ENCODE measurements at regions not wholly inside any gene's neighbourhood (a gene's known extent, or its start where the extent isn't known, plus 50 kb on each side); places are given as distances from the start of the nearest gene placed in this dataset.

DNA sequence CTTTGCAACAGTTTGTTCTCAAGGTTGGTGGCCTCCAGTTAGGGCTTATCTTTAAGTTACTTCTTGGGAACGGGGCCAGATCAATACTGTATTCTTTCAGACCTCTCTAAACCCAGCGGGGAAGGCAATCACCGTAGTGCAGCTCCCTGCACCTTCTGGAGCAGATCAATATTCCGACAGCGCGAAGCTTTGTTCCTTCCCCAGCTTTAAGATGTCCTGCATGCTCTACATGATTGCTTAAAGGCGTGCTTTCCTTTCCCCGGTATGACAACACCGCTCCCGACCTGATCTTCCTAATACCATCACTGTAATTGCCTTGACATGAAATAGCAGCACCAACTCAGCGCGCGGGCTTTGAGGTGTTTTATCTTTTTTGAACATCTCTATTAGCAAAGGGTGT, 755.2 kb downstream of the NR2F2 start:
- Histone ChIP-seq H3K27me3 (ENCODE audit: insufficient read depth, insufficient read length) (no peaks in the 10 kb centered on the region), H3K4me3 (ENCODE audit: insufficient read length, low read depth) (no peak overlapping the region), H3K9ac (ENCODE audit: insufficient read length, low read depth) (no peak overlapping the region), H3K9me3 (ENCODE audit: insufficient read depth, low read length) (no peaks in the 10 kb centered on the region), H3K36me3 (ENCODE audit: insufficient read depth, insufficient read length, low read length) (no peaks in the 10 kb centered on the region), H3K4me1 (ENCODE audit: insufficient read depth, insufficient read length) (no peaks in the 10 kb centered on the region)
- DNase-seq (ENCODE audit: low read depth, low spot score): no peak
- TF ChIP-seq YY1 (IDR thresholded peaks at IDR 0.05; ENCODE audit: insufficient read depth, insufficient read length) (no peak), ZNF274 (IDR thresholded peaks at IDR 0.05; ENCODE audit: low read depth, low read length) (no peak), SUZ12 (IDR thresholded peaks at IDR 0.05; ENCODE audit: extremely low read depth, insufficient read depth, insufficient read length) (no peak)

DNA sequence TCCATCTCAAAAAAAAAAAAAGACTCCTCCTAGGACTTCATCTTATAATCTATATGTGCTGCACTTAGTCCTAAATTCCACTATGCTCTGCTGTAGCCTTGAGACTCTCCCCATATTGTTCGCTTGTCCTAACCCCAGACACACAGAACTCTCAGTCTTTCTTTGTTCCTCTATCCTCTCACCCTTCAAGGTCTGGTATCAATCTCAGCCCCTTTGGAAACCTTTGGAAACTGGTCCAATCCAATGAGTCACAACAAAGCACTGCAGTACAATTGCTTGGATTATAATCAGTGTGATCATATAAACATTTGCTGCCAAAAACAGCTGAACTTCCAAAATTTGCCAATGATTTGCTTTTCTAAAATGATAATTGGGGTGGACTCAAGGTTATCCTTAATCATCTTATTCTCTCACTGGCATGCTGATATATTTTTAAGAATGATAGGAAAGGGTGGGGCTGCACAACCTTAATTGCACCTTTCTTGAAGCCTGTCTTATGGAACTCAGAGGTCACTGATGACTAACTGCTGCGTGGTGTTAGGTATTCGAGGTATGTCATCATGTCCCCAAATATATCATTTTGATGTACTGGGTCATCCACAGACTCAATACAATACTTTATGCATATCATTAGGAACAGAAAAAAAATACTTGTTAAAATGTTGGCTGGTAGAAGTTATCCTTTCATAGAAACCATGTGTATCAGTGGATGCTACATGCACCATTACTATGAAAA, 756.7 kb downstream of the NR2F2 start:
- no peaks in the 10 kb centered on the region for H3K9me3 ChIP-seq (ENCODE audit: insufficient read depth, low read length)
- H3K4me3 ChIP-seq (ENCODE audit: insufficient read length, low read depth): no peak overlapping the region
- H3K36me3 ChIP-seq (ENCODE audit: insufficient read depth, insufficient read length, low read length): no peaks in the 10 kb centered on the region
- no peaks in the 10 kb centered on the region for H3K27me3 ChIP-seq (ENCODE audit: insufficient read depth, insufficient read length)
- no peak for DNase-seq (ENCODE audit: low read depth, low spot score)
- no peaks in the 10 kb centered on the region for H3K4me1 ChIP-seq (ENCODE audit: insufficient read depth, insufficient read length)
- no peak overlapping the region for H3K9ac ChIP-seq (ENCODE audit: insufficient read length, low read depth)
- TF ChIP-seq ZNF274 (IDR thresholded peaks at IDR 0.05; ENCODE audit: low read depth, low read length) (no peak), SUZ12 (IDR thresholded peaks at IDR 0.05; ENCODE audit: extremely low read depth, insufficient read depth, insufficient read length) (no peak), YY1 (IDR thresholded peaks at IDR 0.05; ENCODE audit: insufficient read depth, insufficient read length) (no peak)

DNA sequence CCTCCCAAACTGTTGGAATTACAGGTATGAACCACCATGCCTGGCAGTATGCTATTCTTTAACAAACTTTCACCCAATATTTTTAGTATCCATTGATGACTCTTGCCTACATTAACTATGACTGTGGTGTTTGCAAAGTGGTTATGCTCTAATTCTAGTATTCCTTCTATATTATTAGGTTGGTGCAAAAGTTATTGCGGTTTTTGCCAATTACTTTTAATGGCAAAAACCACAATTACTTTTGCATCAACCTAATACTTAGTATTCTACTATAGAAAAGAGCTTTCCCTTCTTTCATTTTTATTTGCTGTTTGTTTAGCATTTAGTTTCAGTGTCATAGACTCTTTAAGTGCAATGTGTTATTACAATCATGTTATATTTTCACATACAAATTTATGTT, 760.6 kb downstream of the NR2F2 start:
- Histone ChIP-seq H3K27me3 (ENCODE audit: insufficient read depth, insufficient read length) (no peaks in the 10 kb centered on the region), H3K4me3 (ENCODE audit: insufficient read length, low read depth) (no peak overlapping the region), H3K9ac (ENCODE audit: insufficient read length, low read depth) (no peak overlapping the region), H3K4me1 (ENCODE audit: insufficient read depth, insufficient read length) (no peaks in the 10 kb centered on the region), H3K36me3 (ENCODE audit: insufficient read depth, insufficient read length, low read length) (no peaks in the 10 kb centered on the region), H3K9me3 (ENCODE audit: insufficient read depth, low read length) (no peaks in the 10 kb centered on the region)
- TF ChIP-seq SUZ12 (IDR thresholded peaks at IDR 0.05; ENCODE audit: extremely low read depth, insufficient read depth, insufficient read length) (no peak), YY1 (IDR thresholded peaks at IDR 0.05; ENCODE audit: insufficient read depth, insufficient read length) (no peak), ZNF274 (IDR thresholded peaks at IDR 0.05; ENCODE audit: low read depth, low read length) (no peak)
- no peak for DNase-seq (ENCODE audit: low read depth, low spot score)

DNA sequence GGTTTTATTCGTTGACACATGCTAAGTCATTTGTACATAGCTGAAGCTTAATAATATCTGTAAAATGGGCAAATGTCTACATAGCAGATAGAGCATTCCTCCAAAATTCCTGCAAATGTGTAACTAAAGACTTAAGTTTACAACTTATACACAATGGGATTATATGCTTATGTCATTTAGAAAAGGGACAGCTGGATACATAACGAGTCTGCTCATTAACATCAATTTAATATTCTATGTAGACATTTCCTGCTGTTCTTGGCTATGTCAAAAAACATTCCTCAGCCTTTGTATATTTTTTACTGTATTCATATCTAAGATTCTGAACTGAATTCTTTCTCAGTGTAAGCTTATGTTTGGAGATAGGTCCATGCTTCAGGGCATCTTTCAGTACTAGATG, 762.2 kb downstream of the NR2F2 start:
- Histone ChIP-seq H3K27me3 (ENCODE audit: insufficient read depth, insufficient read length) (no peaks in the 10 kb centered on the region), H3K9me3 (ENCODE audit: insufficient read depth, low read length) (no peaks in the 10 kb centered on the region), H3K36me3 (ENCODE audit: insufficient read depth, insufficient read length, low read length) (no peaks in the 10 kb centered on the region), H3K9ac (ENCODE audit: insufficient read length, low read depth) (no peak overlapping the region), H3K4me3 (ENCODE audit: insufficient read length, low read depth) (no peak overlapping the region), H3K4me1 (ENCODE audit: insufficient read depth, insufficient read length) (no peaks in the 10 kb centered on the region)
- TF ChIP-seq YY1 (IDR thresholded peaks at IDR 0.05; ENCODE audit: insufficient read depth, insufficient read length) (no peak), ZNF274 (IDR thresholded peaks at IDR 0.05; ENCODE audit: low read depth, low read length) (no peak), SUZ12 (IDR thresholded peaks at IDR 0.05; ENCODE audit: extremely low read depth, insufficient read depth, insufficient read length) (no peak)
- DNase-seq (ENCODE audit: low read depth, low spot score): no peak

DNA sequence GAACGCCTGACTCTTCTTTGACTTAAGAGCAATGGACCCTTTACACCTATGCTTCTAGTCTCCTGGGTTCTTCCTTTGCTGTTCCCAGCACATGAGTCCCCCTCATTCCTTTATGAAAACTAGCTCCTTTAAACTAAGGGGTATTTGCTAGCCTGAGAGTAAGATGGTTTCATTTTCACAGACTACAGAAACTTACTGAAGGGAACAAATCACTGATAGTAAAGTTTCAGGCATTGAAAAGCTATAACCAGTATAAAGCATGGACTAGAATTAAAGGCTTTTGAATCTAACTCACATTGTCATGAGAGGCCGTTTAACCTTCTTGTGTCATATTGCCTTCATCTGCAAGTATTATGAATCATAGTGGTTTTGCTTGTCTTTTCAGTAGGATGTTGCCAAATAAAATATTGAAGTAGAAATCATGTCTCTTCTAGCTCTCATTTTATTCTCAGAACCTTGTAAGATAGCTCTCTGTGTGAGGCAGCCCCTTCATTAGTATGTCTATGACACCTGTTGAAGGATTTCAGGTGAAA, 765.9 kb downstream of the NR2F2 start:
- no peak for DNase-seq (ENCODE audit: low read depth, low spot score)
- H3K4me1 ChIP-seq (ENCODE audit: insufficient read depth, insufficient read length): no peaks in the 10 kb centered on the region
- no peak overlapping the region for H3K4me3 ChIP-seq (ENCODE audit: insufficient read length, low read depth)
- no peaks in the 10 kb centered on the region for H3K9me3 ChIP-seq (ENCODE audit: insufficient read depth, low read length)
- no peaks in the 10 kb centered on the region for H3K27me3 ChIP-seq (ENCODE audit: insufficient read depth, insufficient read length)
- no peaks in the 10 kb centered on the region for H3K36me3 ChIP-seq (ENCODE audit: insufficient read depth, insufficient read length, low read length)
- no peak overlapping the region for H3K9ac ChIP-seq (ENCODE audit: insufficient read length, low read depth)
- TF ChIP-seq SUZ12 (IDR thresholded peaks at IDR 0.05; ENCODE audit: extremely low read depth, insufficient read depth, insufficient read length) (no peak), YY1 (IDR thresholded peaks at IDR 0.05; ENCODE audit: insufficient read depth, insufficient read length) (no peak), ZNF274 (IDR thresholded peaks at IDR 0.05; ENCODE audit: low read depth, low read length) (no peak)

DNA sequence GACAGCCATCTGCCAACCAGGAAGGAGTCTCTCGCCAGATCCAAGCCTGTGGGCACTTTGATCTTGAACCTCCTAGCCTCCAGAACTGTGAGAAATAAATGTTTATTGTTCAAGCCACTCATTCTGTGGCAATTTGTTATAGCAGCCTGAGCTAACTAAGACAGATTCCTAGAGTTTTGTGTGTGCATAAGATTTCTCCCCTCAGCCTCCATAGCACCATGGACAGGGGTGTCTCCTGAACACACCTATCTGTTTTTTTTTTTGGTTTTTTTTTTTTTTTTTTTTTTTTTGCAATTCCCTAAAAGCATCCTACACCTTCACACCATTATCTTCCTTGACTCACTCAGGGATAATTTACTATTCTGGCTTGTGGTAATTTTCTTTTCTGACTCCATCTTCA, 768.5 kb downstream of the NR2F2 start:
- H3K27me3 ChIP-seq (ENCODE audit: insufficient read depth, insufficient read length): no peaks in the 10 kb centered on the region
- H3K4me1 ChIP-seq (ENCODE audit: insufficient read depth, insufficient read length): no peaks in the 10 kb centered on the region
- H3K4me3 ChIP-seq (ENCODE audit: insufficient read length, low read depth): no peak overlapping the region
- H3K36me3 ChIP-seq (ENCODE audit: insufficient read depth, insufficient read length, low read length): no peaks in the 10 kb centered on the region
- no peak overlapping the region for H3K9ac ChIP-seq (ENCODE audit: insufficient read length, low read depth)
- H3K9me3 ChIP-seq (ENCODE audit: insufficient read depth, low read length): no peaks in the 10 kb centered on the region
- TF ChIP-seq ZNF274 (IDR thresholded peaks at IDR 0.05; ENCODE audit: low read depth, low read length): no peak
- TF ChIP-seq SUZ12 (IDR thresholded peaks at IDR 0.05; ENCODE audit: extremely low read depth, insufficient read depth, insufficient read length): no peak
- no peak for TF ChIP-seq YY1 (IDR thresholded peaks at IDR 0.05; ENCODE audit: insufficient read depth, insufficient read length)
- no peak for DNase-seq (ENCODE audit: low read depth, low spot score)

DNA sequence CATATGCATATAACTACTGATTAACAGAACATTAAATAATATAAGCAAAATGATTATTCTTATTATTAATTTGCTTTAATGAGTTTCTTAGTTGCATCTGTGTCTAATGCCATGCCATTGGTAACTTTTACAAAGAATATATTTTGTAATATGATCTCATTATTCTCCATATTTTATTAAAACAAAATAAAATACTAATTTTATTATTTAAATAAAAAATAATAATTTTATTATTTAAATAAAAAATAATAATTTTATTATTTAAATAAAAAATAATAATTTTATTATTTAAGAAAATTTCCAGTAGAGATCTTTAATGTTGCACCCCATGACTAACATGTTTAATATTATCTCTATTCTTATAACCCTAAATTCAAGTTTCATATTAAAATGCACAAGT, 771.1 kb downstream of the NR2F2 start:
- no peak for DNase-seq (ENCODE audit: low read depth, low spot score)
- Histone ChIP-seq H3K4me3 (ENCODE audit: insufficient read length, low read depth) (no peak overlapping the region), H3K27me3 (ENCODE audit: insufficient read depth, insufficient read length) (no peaks in the 10 kb centered on the region), H3K4me1 (ENCODE audit: insufficient read depth, insufficient read length) (no peaks in the 10 kb centered on the region), H3K36me3 (ENCODE audit: insufficient read depth, insufficient read length, low read length) (no peaks in the 10 kb centered on the region), H3K9ac (ENCODE audit: insufficient read length, low read depth) (no peak overlapping the region), H3K9me3 (ENCODE audit: insufficient read depth, low read length) (no peaks in the 10 kb centered on the region)
- TF ChIP-seq SUZ12 (IDR thresholded peaks at IDR 0.05; ENCODE audit: extremely low read depth, insufficient read depth, insufficient read length) (no peak), YY1 (IDR thresholded peaks at IDR 0.05; ENCODE audit: insufficient read depth, insufficient read length) (no peak)
